GM13977 (cell line): ENCODE measurements at regions not wholly inside any gene's neighbourhood (a gene's known extent, or its start where the extent isn't known, plus 50 kb on each side); places are given as distances from the start of the nearest gene placed in this dataset.

Experiments used
- DNase-seq: peaks from one replicate; pipeline ENCODE4 v3.0.0; 2012; ENCODE audit warnings: low spot score
- CTCF ChIP-seq: IDR thresholded peaks from 2 replicates; pipeline ENCODE4 v1.5.1; 2012; ENCODE audit warnings: mild to moderate bottlenecking, control low read depth; ENCODE audit not compliant: insufficient read depth; ENCODE audit errors: extremely low read depth, missing control alignments
- in situ Hi-C: fragments of 300-500 bp; cut with MboI; formaldehyde crosslinking; loops from one replicate; pipeline ENCODE4 v1.12.0; 2022; ENCODE audit warnings: low sequenced_read_pairs, low pct_unique_long_range_greater_than_20kb, mixed read lengths, inconsistent platforms; ENCODE audit not compliant: unreplicated experiment

- DNase-seq, result no peak
- in situ Hi-C loops, result no loop called here
- no peak for TF ChIP-seq CTCF
These were observed 71.0 kb downstream of the AQP4 start for GRCh38 chr18:26794230-26795101.

GRCh38 chr18:26792661-26793060, 72.8 kb downstream of the AQP4 start:
- no peak for TF ChIP-seq CTCF
- in situ Hi-C loops, result no loop called here
- DNase-seq, result no peak

- DNase-seq, result no peak
- in situ Hi-C loops, result no loop called here
These were observed 73.8 kb downstream of the AQP4 start for GRCh38 chr18:26791676-26792075.

GRCh38 chr18:26784599-26784998, 80.9 kb downstream of the AQP4 start:
- DNase-seq, result no peak
- TF ChIP-seq CTCF, result no peak
- in situ Hi-C loops, result no loop called here

More at GRCh38 chr18:26791676-26792075, 73.8 kb downstream of the AQP4 start:
- no peak for TF ChIP-seq CTCF

GRCh38 chr18:26783170-26783569, 82.3 kb downstream of the AQP4 start:
- in situ Hi-C loops, result no loop called here
- TF ChIP-seq CTCF, result no peak
- DNase-seq, result no peak

- DNase-seq, result no peak
- in situ Hi-C loops, result no loop called here
These were observed 84.8 kb downstream of the AQP4 start for GRCh38 chr18:26780520-26781325.

More at GRCh38 chr18:26780520-26781325, 84.8 kb downstream of the AQP4 start:
- TF ChIP-seq CTCF, result no peak
